OCI-LY7 (cell line): ENCODE measurements at regions not wholly inside any gene's neighbourhood (a gene's known extent, or its start where the extent isn't known, plus 50 kb on each side); places are given as distances from the start of the nearest gene placed in this dataset.

Experiments
- BruUV-seq: library from RNA; stranded (reverse); fragments of 400-500 nt; replicated peaks from 2 replicates; lab custom pipeline; 2021; lab: Mats Ljungman, UMichigan
- CTCF ChIA-PET: fragments of 300-600 bp; sonication (Branson Sonifier 250); formaldehyde crosslinking; loops from one replicate; lab custom pipeline; 2022; ENCODE audit warnings: antibody characterized with exemption; ENCODE audit not compliant: unreplicated experiment; lab: Charles Lee
- POLR2A ChIA-PET: fragments of 300-600 bp; sonication (Branson Sonifier 250); formaldehyde crosslinking; loops from one replicate; lab custom pipeline; 2022; ENCODE audit warnings: antibody characterized with exemption; lab: Charles Lee
- DNase-seq: peaks from one replicate; pipeline ENCODE4 v3.0.0-alpha.2; 2015; ENCODE audit warnings: low spot score
- H2AFZ ChIP-seq: fragments of 200-600 bp; sonication (generic), shearing (Covaris generic); 2 replicates; pipeline ENCODE4 v1.6.1; 2014; ENCODE audit warnings: mild to moderate bottlenecking, antibody characterized with exemption, low read length, moderate library complexity
- H3K27ac ChIP-seq: fragments of 200-600 bp; sonication (generic); 2 replicates; pipeline ENCODE4 v1.5.1; 2014; ENCODE audit warnings: mixed run types, low read depth, mild to moderate bottlenecking, moderate library complexity, low read length, inconsistent platforms; ENCODE audit not compliant: poor library complexity, severe bottlenecking
- H3K36me3 ChIP-seq: fragments of 200-600 bp; sonication (generic); 2 replicates; pipeline ENCODE4 v1.6.1; 2014; ENCODE audit warnings: mild to moderate bottlenecking, antibody characterized with exemption, low read length, moderate library complexity, mixed read lengths; ENCODE audit not compliant: insufficient read depth
- H3K4me1 ChIP-seq: fragments of 200-600 bp; sonication (generic); 2 replicates; pipeline ENCODE4 v1.5.1; 2014; ENCODE audit warnings: mild to moderate bottlenecking, low read length; ENCODE audit not compliant: insufficient read depth, poor library complexity, severe bottlenecking
- H3K4me2 ChIP-seq: fragments of 200-600 bp; sonication (generic); 2 replicates; pipeline ENCODE4 v1.6.1; 2014; ENCODE audit warnings: mild to moderate bottlenecking, low read length
- H3K4me3 ChIP-seq: fragments of 200-600 bp; sonication (generic); 2 replicates; pipeline ENCODE4 v1.5.1; 2014; ENCODE audit warnings: mild to moderate bottlenecking, low read depth, low read length; ENCODE audit not compliant: poor library complexity, severe bottlenecking
- H3K79me2 ChIP-seq: fragments of 200-600 bp; sonication (generic); 2 replicates; pipeline ENCODE4 v1.6.1; 2016; ENCODE audit warnings: low read depth, mild to moderate bottlenecking, low read length, moderate library complexity, mixed read lengths; ENCODE audit not compliant: insufficient read depth
- H3K9me2 ChIP-seq: fragments of 200-600 bp; sonication (generic); 2 replicates; pipeline ENCODE4 v1.6.1; 2016; ENCODE audit warnings: mild to moderate bottlenecking, low read length, mixed read lengths; ENCODE audit not compliant: insufficient read depth
- H3K9me3 ChIP-seq: fragments of 200-600 bp; sonication (generic); 2 replicates; pipeline ENCODE4 v1.6.1; 2014; ENCODE audit warnings: mild to moderate bottlenecking, mixed run types, low read length, mixed read lengths
- H4K20me1 ChIP-seq: fragments of 200-600 bp; sonication (generic); 2 replicates; pipeline ENCODE4 v1.6.1; 2014; ENCODE audit warnings: mild to moderate bottlenecking, antibody characterized with exemption, low read length, moderate library complexity, mixed read lengths; ENCODE audit not compliant: insufficient read depth
- EZH2phosphoT487 ChIP-seq: fragments of 200-600 bp; sonication (generic); IDR thresholded peaks from 2 replicates; pipeline ENCODE4 v1.6.1; 2018; ENCODE audit warnings: low read depth, borderline replicate concordance, mild to moderate bottlenecking, mixed run types, antibody characterized with exemption, low read length, moderate library complexity, mixed read lengths
- intact Hi-C: fragments of 100-400 bp; cut with micrococcal nuclease; formaldehyde crosslinking; loops from one replicate; pipeline ENCODE4 v1.10.0; 2022; ENCODE audit not compliant: unreplicated experiment
- TF ChIP-seq, protein P1 (sequence below): fragments of 200-600 bp; sonication (generic); conservative IDR thresholded peaks from 2 replicates; pipeline ENCODE4 v1.5.1; 2014; ENCODE audit warnings: mild to moderate bottlenecking, antibody characterized with exemption, low read length, moderate library complexity, mixed read lengths

DNA sequence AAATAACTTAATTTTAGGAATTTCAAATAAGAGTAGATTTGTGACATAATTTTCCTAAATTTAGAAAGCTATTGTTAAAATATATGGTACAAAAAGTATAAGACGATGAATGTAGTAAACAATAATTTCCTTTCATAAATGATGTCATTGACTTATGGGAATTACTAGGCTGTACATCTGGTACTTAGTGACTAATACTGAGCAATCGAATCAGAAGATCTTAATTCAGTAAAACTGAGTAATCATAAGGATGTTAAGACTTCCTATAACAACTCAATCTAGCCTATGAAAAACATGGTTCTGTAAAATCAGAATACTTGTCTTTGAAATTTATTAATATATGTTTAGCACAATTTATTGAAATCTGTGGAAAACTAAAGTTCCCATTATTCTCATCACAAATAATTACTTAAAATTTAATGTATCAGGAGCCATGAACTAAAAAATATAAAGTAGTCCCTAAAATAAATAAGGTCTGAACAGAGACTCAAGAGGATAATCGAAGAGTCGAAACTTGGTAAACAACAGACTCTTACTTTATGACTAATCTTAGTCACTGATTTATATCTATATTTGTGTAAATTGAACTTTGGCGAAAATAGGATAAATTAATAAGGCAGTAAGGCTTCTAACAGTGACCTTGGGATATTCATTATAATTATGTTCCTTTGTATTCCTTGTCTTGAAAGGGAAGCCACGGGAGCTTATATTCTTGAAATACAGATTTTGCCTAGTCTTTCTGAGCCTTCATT, 142.1 kb downstream of the HGF start:
- no peaks in the 10 kb centered on the region for H4K20me1 ChIP-seq
- no peak for DNase-seq
- no peaks in the 10 kb centered on the region for H3K36me3 ChIP-seq
- ChIA-PET CTCF (no interaction called here), POLR2A (no interaction called here)
- H2AFZ ChIP-seq, result no peak overlapping the region
- no peak overlapping the region for H3K4me3 ChIP-seq
- H3K9me3 ChIP-seq, result no peaks in the 10 kb centered on the region
- no peaks in the 10 kb centered on the region for H3K79me2 ChIP-seq
- H3K4me2 ChIP-seq, result no peak overlapping the region
- H3K27ac ChIP-seq, result no peak overlapping the region
- no peak for TF ChIP-seq EZH2phosphoT487
- TF ChIP-seq, protein P1, sequence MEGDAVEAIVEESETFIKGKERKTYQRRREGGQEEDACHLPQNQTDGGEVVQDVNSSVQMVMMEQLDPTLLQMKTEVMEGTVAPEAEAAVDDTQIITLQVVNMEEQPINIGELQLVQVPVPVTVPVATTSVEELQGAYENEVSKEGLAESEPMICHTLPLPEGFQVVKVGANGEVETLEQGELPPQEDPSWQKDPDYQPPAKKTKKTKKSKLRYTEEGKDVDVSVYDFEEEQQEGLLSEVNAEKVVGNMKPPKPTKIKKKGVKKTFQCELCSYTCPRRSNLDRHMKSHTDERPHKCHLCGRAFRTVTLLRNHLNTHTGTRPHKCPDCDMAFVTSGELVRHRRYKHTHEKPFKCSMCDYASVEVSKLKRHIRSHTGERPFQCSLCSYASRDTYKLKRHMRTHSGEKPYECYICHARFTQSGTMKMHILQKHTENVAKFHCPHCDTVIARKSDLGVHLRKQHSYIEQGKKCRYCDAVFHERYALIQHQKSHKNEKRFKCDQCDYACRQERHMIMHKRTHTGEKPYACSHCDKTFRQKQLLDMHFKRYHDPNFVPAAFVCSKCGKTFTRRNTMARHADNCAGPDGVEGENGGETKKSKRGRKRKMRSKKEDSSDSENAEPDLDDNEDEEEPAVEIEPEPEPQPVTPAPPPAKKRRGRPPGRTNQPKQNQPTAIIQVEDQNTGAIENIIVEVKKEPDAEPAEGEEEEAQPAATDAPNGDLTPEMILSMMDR, result no peak
- no TSS peak for BruUV-seq
- no peaks in the 10 kb centered on the region for H3K9me2 ChIP-seq
- no peaks in the 10 kb centered on the region for H3K4me1 ChIP-seq
- intact Hi-C loops, result no loop called here

DNA sequence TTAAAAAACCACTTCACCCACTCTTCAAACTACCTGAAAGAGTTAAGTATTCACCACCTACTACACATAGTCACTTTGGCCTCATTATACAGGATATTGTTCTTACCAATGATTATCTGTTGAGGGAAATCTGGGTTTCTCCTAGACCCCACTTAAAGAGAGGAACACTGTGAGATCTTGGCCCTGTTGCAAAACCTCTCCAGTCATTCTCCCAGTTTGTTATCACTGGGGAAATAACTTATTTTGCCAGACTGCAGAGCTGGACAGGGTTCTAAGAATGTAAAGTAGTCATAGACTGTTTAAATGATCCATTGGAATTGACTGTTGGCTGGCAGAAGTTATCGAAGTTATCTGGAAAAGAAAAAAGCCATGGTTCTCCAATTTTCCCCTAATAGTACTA, 143.8 kb downstream of the HGF start:
- H2AFZ ChIP-seq, result no peak overlapping the region
- no peaks in the 10 kb centered on the region for H3K79me2 ChIP-seq
- DNase-seq, result no peak
- H3K36me3 ChIP-seq, result no peaks in the 10 kb centered on the region
- CTCF ChIA-PET, result no interaction called here
- H3K27ac ChIP-seq, result no peak overlapping the region
- POLR2A ChIA-PET, result interaction anchor here (1.0 kb wide), 1 partner anchor 13 kb away, joined by 3 read pairs; no protein-coding TSS in a partner anchor
- H3K4me3 ChIP-seq, result no peak overlapping the region
- H3K4me2 ChIP-seq, result no peak overlapping the region
- intact Hi-C loops, result no loop called here
- no peak for TF ChIP-seq EZH2phosphoT487
- TF ChIP-seq, protein P1, result no peak
- H3K9me3 ChIP-seq, result no peaks in the 10 kb centered on the region
- H3K9me2 ChIP-seq, result no peaks in the 10 kb centered on the region
- H3K4me1 ChIP-seq, result no peaks in the 10 kb centered on the region
- BruUV-seq, result no TSS peak
- H4K20me1 ChIP-seq, result no peaks in the 10 kb centered on the region
